Endothelial cell of umbilical vein (primary cell): ENCODE measurements at regions not wholly inside any gene's neighbourhood (a gene's known extent, or its start where the extent isn't known, plus 50 kb on each side); places are given as distances from the start of the nearest gene placed in this dataset.

Experiments used
- BruUV-seq: library from RNA; stranded (reverse); fragments of 400-500 nt; replicated peaks from 2 replicates; lab custom pipeline; 2021; lab: Mats Ljungman, UMichigan
- CTCF ChIA-PET: fragments of 300-600, 350-600 bp; sonication (Branson Sonifier 250); formaldehyde crosslinking; loops from one replicate; lab custom pipeline; 2021; ENCODE audit warnings: antibody characterized with exemption, inconsistent platforms; lab: Charles Lee
- POLR2A ChIA-PET: fragments of 300-600, 350-600 bp; sonication (Branson Sonifier 250); formaldehyde crosslinking; loops from one replicate; lab custom pipeline; 2021; ENCODE audit warnings: antibody characterized with exemption, inconsistent platforms; lab: Charles Lee
- DNase-seq: peaks from one replicate; pipeline ENCODE4 v3.0.0-alpha.2; 2011; ENCODE audit warnings: low read depth, low spot score
- FAIRE-seq: peaks from 2 replicates; lab custom pipeline; 2011; peaks lifted over from hg19 to GRCh38; lab: Jason Lieb, UNC
- H2AFZ ChIP-seq: 2 replicates; pipeline ENCODE4 v1.6.0; 2012; ENCODE audit warnings: low read depth, low read length, control low read depth, inconsistent platforms
- H3K27ac ChIP-seq: 2 replicates; pipeline ENCODE4 v1.5.1; 2011; ENCODE audit warnings: low read depth, mild to moderate bottlenecking, control low read depth, low read length, moderate library complexity; ENCODE audit not compliant: insufficient read depth
- H3K27me3 ChIP-seq, 2 experiments: 2 replicates each; pipeline versions ENCODE4 v1.6.0 to v1.6.1; 2011; ENCODE audit warnings: low read length in 2 of 2, mixed read lengths in 1 of 2; ENCODE audit not compliant: control insufficient read depth in 2 of 2, insufficient read depth in 2 of 2
- H3K36me3 ChIP-seq, 2 experiments: 2 replicates in 1 of 2; 3 replicates in 1 of 2; pipeline ENCODE4 v1.5.1; 2011; ENCODE audit warnings: low read length in 2 of 2, mild to moderate bottlenecking in 1 of 2, moderate library complexity in 1 of 2; ENCODE audit not compliant: control insufficient read depth in 2 of 2, insufficient read depth in 2 of 2; ENCODE audit errors: extremely low read depth in 1 of 2
- H3K4me1 ChIP-seq: 3 replicates; pipeline ENCODE4 v1.5.1; 2011; ENCODE audit warnings: mild to moderate bottlenecking, low read length; ENCODE audit not compliant: control insufficient read depth, insufficient read depth; ENCODE audit errors: extremely low read depth
- H3K4me2 ChIP-seq: 2 replicates; pipeline ENCODE4 v1.6.1; 2011; ENCODE audit warnings: low read length, control low read depth, mixed read lengths; ENCODE audit not compliant: insufficient read depth
- H3K4me3 ChIP-seq, 3 experiments: fragments of 200-600 bp in 1 of 3; sonication (generic), shearing (Covaris generic) in 1 of 3; replicated peaks in 1 of 3; 2 replicates each; pipeline ENCODE4 v1.5.1; 2011 to 2016; ENCODE audit warnings: control low read depth in 3 of 3, low read length in 3 of 3, mild to moderate bottlenecking in 2 of 3, inconsistent platforms in 1 of 3, low read depth in 1 of 3, moderate library complexity in 1 of 3; ENCODE audit not compliant: insufficient read depth in 1 of 3
- H3K79me2 ChIP-seq: 2 replicates; pipeline ENCODE4 v1.6.0; 2012; ENCODE audit warnings: low read length, inconsistent platforms; ENCODE audit not compliant: control insufficient read depth, insufficient read depth
- H3K9ac ChIP-seq: replicated peaks from 2 replicates; pipeline ENCODE3; 2011; ENCODE audit warnings: low read length, control low read depth; ENCODE audit not compliant: insufficient read depth; ENCODE audit errors: extremely low read depth
- H3K9me1 ChIP-seq: replicated peaks from 3 replicates; pipeline ENCODE4 v1.6.0; 2011; ENCODE audit warnings: mild to moderate bottlenecking, low read length; ENCODE audit not compliant: control insufficient read depth, insufficient read depth; ENCODE audit errors: extremely low read depth
- H3K9me3 ChIP-seq: replicated peaks from 2 replicates; pipeline ENCODE4 v1.5.1; 2012; ENCODE audit warnings: low read length, inconsistent platforms; ENCODE audit not compliant: control insufficient read depth, insufficient read depth
- H4K20me1 ChIP-seq: replicated peaks from 2 replicates; pipeline ENCODE3; 2011; ENCODE audit warnings: mild to moderate bottlenecking, low read length; ENCODE audit not compliant: control insufficient read depth, insufficient read depth; ENCODE audit errors: extremely low read depth
- CTCF ChIP-seq, 2 donors: IDR thresholded peaks; 1 replicate in 1 of 2; 2 replicates in 1 of 2; pipeline ENCODE4 v1.5.1; 2011; ENCODE audit warnings: low read length in 2 of 2, mild to moderate bottlenecking in 2 of 2, moderate library complexity in 2 of 2, control low read depth in 1 of 2, inconsistent platforms in 1 of 2, low read depth in 1 of 2; ENCODE audit not compliant: insufficient read depth in 1 of 2; ENCODE audit errors: extremely low read depth in 1 of 2
- EZH2 ChIP-seq: IDR thresholded peaks from 2 replicates; pipeline ENCODE4 v1.6.1; 2012; ENCODE audit warnings: borderline replicate concordance, low read depth, mild to moderate bottlenecking, moderate library complexity, low read length, inconsistent platforms; ENCODE audit not compliant: severe bottlenecking
- MYC ChIP-seq: IDR thresholded peaks from one replicate; pipeline ENCODE4 v1.6.1; 2011; ENCODE audit warnings: mild to moderate bottlenecking, low read depth, low read length
- dilution Hi-C: fragments of 300-500 bp; cut with MboI; formaldehyde crosslinking; loops from one replicate; pipeline ENCODE4 v1.15.0; 2019; ENCODE audit warnings: low sequenced_read_pairs; ENCODE audit not compliant: extremely low pct_ligation_motif_present
- intact Hi-C: fragments of 100-400 bp; cut with micrococcal nuclease; formaldehyde crosslinking; loops from one replicate; pipeline ENCODE4 v1.10.0; 2022
- TF ChIP-seq, protein P1 (sequence below): IDR thresholded peaks from 2 replicates; pipeline ENCODE4 v1.6.1; 2011; ENCODE audit not compliant: insufficient read depth, insufficient read length

DNA sequence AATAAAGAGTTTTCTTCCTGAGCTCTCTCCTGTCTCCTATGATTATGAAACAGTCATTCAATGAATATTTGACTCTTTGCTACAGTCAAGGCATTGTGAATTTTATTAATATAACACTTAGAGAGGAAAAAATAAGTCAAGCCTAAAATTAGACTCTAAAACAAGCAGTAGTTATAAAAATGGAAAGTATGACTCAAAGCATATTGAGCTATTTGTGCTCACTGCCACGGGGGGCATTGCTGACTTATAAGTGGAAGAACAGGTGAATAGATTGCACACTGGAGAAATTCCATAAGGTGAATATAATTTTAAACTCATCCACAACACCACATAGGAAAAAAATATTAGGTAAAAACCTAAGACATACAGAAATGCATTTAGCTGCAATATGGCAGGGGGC lies 87.7 kb upstream of the CCDC196 start:
- Histone ChIP-seq H2AFZ (no peak overlapping the region), H4K20me1 (no peaks in the 10 kb centered on the region), H3K9me3 (no peaks in the 10 kb centered on the region), H3K9me1 (no peaks in the 10 kb centered on the region), H3K27ac (no peak overlapping the region), H3K27me3 (no peaks in the 10 kb centered on the region), H3K4me2 (no peak overlapping the region), H3K79me2 (no peaks in the 10 kb centered on the region), H3K36me3 (no peaks in the 10 kb centered on the region), H3K9ac (no peak overlapping the region), H3K4me3 (no peak overlapping the region), H3K4me1 (peaks cover 11% of the 10 kb centered on the region)
- ChIA-PET POLR2A (no interaction called here), CTCF (interaction anchor here (1.0 to 1.3 kb wide), 2 partner anchors 18 to 39 kb away, joined by 4 to 6 read pairs; no protein-coding TSS in a partner anchor)
- TF ChIP-seq MYC (no peak), CTCF (IDR thresholded peaks at IDR 0.05; ENCODE audit: extremely low read depth in 1 of 2, insufficient read depth in 1 of 2, low read depth in 1 of 2, low read length in 2 of 2) (no peak)
- no TSS peak for BruUV-seq
- no peak for DNase-seq
- dilution Hi-C loops = no loop called here
- no peak for FAIRE-seq
- intact Hi-C loops = no loop called here

DNA sequence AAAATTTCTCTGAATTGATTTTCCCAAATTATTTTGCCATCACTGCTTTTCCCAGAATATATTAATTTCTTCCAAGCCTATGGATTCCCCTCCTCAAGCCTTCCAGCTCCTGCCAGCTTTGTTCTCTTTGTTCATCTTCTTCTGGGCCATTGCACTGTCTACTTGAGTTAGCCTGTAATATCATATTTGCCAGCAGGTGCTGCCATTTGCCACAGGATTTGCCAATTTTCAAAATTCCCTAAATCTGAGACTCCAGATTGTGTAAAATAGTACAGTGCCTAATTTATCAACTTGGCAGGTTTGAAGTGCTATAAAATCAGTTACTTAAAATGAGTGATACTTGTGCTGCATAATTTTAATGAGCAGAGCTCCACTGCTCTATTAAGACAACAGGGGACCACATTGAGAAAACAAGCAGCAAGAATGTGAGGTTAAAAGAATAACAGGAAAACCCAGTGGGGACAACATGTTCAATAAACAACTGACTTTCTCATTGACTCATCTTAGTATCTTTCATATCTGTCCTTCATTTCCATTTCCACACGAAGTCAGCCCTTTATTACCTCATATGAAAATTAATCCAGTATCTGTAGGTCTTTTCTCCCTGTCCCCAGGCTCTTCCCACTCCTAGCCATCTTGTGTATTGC lies 84.6 kb upstream of the CCDC196 start:
- dilution Hi-C loops = no loop called here
- peak; percentile 29 for DNase-seq
- Histone ChIP-seq H3K9ac (no peak overlapping the region), H3K4me2 (peak overlapping the region; percentile 19), H3K27me3 (no peaks in the 10 kb centered on the region), H3K9me1 (no peaks in the 10 kb centered on the region), H3K36me3 (no peaks in the 10 kb centered on the region), H3K27ac (no peak overlapping the region), H3K79me2 (no peaks in the 10 kb centered on the region), H3K4me3 (no peak overlapping the region), H4K20me1 (no peaks in the 10 kb centered on the region), H3K4me1 (peaks cover 11% of the 10 kb centered on the region), H3K9me3 (no peaks in the 10 kb centered on the region), H2AFZ (no peak overlapping the region)
- ChIA-PET CTCF (interaction anchor here (0.8 to 5.6 kb wide), 6 partner anchors 16 to 1170 kb away, joined by 3 to 104 read pairs (median 4); no protein-coding TSS in a partner anchor), POLR2A (no interaction called here)
- FAIRE-seq = no peak
- intact Hi-C loops = no loop called here
- no TSS peak for BruUV-seq
- TF ChIP-seq CTCF (IDR thresholded peaks at IDR 0.05; ENCODE audit: extremely low read depth in 1 of 2, insufficient read depth in 1 of 2, low read depth in 1 of 2, low read length in 2 of 2) = peak; percentile 28 to 32
- TF ChIP-seq EZH2 = no peak
- TF ChIP-seq, protein P1, sequence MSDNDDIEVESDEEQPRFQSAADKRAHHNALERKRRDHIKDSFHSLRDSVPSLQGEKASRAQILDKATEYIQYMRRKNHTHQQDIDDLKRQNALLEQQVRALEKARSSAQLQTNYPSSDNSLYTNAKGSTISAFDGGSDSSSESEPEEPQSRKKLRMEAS = no peak
